NT2/D1 (cell line): ENCODE measurements at regions not wholly inside any gene's neighbourhood (a gene's known extent, or its start where the extent isn't known, plus 50 kb on each side); places are given as distances from the start of the nearest gene placed in this dataset.

Experiments used
- DNase-seq: peaks from one replicate; pipeline ENCODE4 v3.0.0-alpha.2; 2011; ENCODE audit warnings: low read depth, low spot score
- H3K27me3 ChIP-seq: 2 replicates; pipeline ENCODE4 v1.6.0; 2011; ENCODE audit warnings: mild to moderate bottlenecking; ENCODE audit not compliant: insufficient read length, insufficient read depth
- H3K36me3 ChIP-seq: 2 replicates; pipeline ENCODE4 v1.6.1; 2011; ENCODE audit warnings: mild to moderate bottlenecking, low read length, mixed read lengths; ENCODE audit not compliant: insufficient read depth, insufficient read length
- H3K4me1 ChIP-seq: 2 replicates; pipeline ENCODE4 v1.5.1; 2011; ENCODE audit not compliant: insufficient read depth, insufficient read length
- H3K4me3 ChIP-seq: 2 replicates; pipeline ENCODE4 v1.5.1; 2011; ENCODE audit warnings: low read depth; ENCODE audit not compliant: insufficient read length
- H3K9ac ChIP-seq: 2 replicates; pipeline ENCODE4 v1.6.0; 2011; ENCODE audit warnings: low read depth; ENCODE audit not compliant: insufficient read length
- H3K9me3 ChIP-seq: 2 replicates; pipeline ENCODE4 v1.5.1; 2011; ENCODE audit warnings: mild to moderate bottlenecking, low read length; ENCODE audit not compliant: insufficient read depth
- SUZ12 ChIP-seq: IDR thresholded peaks from 2 replicates; pipeline ENCODE4 v1.6.1; 2011; ENCODE audit not compliant: insufficient read length, insufficient read depth; ENCODE audit errors: extremely low read depth
- YY1 ChIP-seq: IDR thresholded peaks from 2 replicates; pipeline ENCODE4 v1.6.1; 2011; ENCODE audit not compliant: insufficient read length, insufficient read depth
- ZNF274 ChIP-seq: IDR thresholded peaks from 2 replicates; pipeline ENCODE4 v1.6.1; 2011; ENCODE audit warnings: mild to moderate bottlenecking, low read depth, low read length

GRCh38 chr20:56897318-56897957 lies 268.3 kb downstream of the TFAP2C start:
- H3K9me3 ChIP-seq = peaks cover 9% of the 10 kb centered on the region; the same call in 1 of the 2 replicates
- no peaks in the 10 kb centered on the region for H3K36me3 ChIP-seq
- no peaks in the 10 kb centered on the region for H3K27me3 ChIP-seq
- TF ChIP-seq YY1 (no peak), SUZ12 (no peak)
- H3K9ac ChIP-seq = no peak overlapping the region
- peaks cover 6% of the 10 kb centered on the region for H3K4me1 ChIP-seq
- H3K4me3 ChIP-seq = no peak overlapping the region
- peak; percentile 67 for DNase-seq

GRCh38 chr20:56897958-56898349 lies 268.8 kb downstream of the TFAP2C start:
- no peak overlapping the region for H3K9ac ChIP-seq
- H3K4me1 ChIP-seq = peaks cover 6% of the 10 kb centered on the region
- TF ChIP-seq SUZ12 (no peak), ZNF274 (no peak), YY1 (no peak)
- no peaks in the 10 kb centered on the region for H3K27me3 ChIP-seq
- no peaks in the 10 kb centered on the region for H3K36me3 ChIP-seq
- peak; percentile 44 for DNase-seq
- peaks cover 9% of the 10 kb centered on the region; the same call in 1 of the 2 replicates for H3K9me3 ChIP-seq
- H3K4me3 ChIP-seq = no peak overlapping the region

- Histone ChIP-seq H3K4me1 (peaks cover 4% of the 10 kb centered on the region), H3K9me3 (peaks cover 9% of the 10 kb centered on the region; the same call in 1 of the 2 replicates), H3K36me3 (no peaks in the 10 kb centered on the region), H3K9ac (no peak overlapping the region), H3K27me3 (peaks cover 3% of the 10 kb centered on the region), H3K4me3 (no peak overlapping the region)
- no peak for DNase-seq
- no peak for TF ChIP-seq YY1
- no peak for TF ChIP-seq ZNF274
- no peak for TF ChIP-seq SUZ12
Measured at GRCh38 chr20:56899506-56899905, 270.4 kb downstream of the TFAP2C start.

GRCh38 chr20:56900252-56900651 lies 271.1 kb downstream of the TFAP2C start:
- Histone ChIP-seq H3K4me1 (peaks cover 4% of the 10 kb centered on the region), H3K36me3 (no peaks in the 10 kb centered on the region), H3K9ac (no peak overlapping the region), H3K4me3 (no peak overlapping the region), H3K9me3 (peaks cover 9% of the 10 kb centered on the region; the same call in 1 of the 2 replicates), H3K27me3 (peaks cover 3% of the 10 kb centered on the region)
- DNase-seq = no peak
- TF ChIP-seq YY1 = no peak
- no peak for TF ChIP-seq SUZ12

- TF ChIP-seq SUZ12 (no peak), YY1 (no peak), ZNF274 (no peak)
- Histone ChIP-seq H3K4me3 (no peak overlapping the region), H3K27me3 (peaks cover 3% of the 10 kb centered on the region), H3K9ac (no peak overlapping the region), H3K4me1 (peaks cover 2% of the 10 kb centered on the region), H3K9me3 (peaks cover 9% of the 10 kb centered on the region; the same call in 1 of the 2 replicates), H3K36me3 (no peaks in the 10 kb centered on the region)
- DNase-seq = no peak
Measured at GRCh38 chr20:56903421-56903820, 274.3 kb downstream of the TFAP2C start.

- Histone ChIP-seq H3K9ac (no peak overlapping the region), H3K27me3 (peaks cover 3% of the 10 kb centered on the region), H3K4me1 (peaks cover 2% of the 10 kb centered on the region), H3K9me3 (peaks cover 9% of the 10 kb centered on the region; the same call in 1 of the 2 replicates), H3K36me3 (no peaks in the 10 kb centered on the region), H3K4me3 (no peak overlapping the region)
- TF ChIP-seq SUZ12 = no peak
- TF ChIP-seq ZNF274 = no peak
- no peak for TF ChIP-seq YY1
- DNase-seq = no peak
Measured at GRCh38 chr20:56903858-56904257, 274.8 kb downstream of the TFAP2C start.

GRCh38 chr20:56909918-56910714 lies 281.0 kb downstream of the TFAP2C start:
- no peak overlapping the region for H3K4me3 ChIP-seq
- no peak for DNase-seq
- peaks cover 2% of the 10 kb centered on the region for H3K4me1 ChIP-seq
- H3K9me3 ChIP-seq = no peaks in the 10 kb centered on the region
- H3K36me3 ChIP-seq = no peaks in the 10 kb centered on the region
- no peak overlapping the region for H3K9ac ChIP-seq
- H3K27me3 ChIP-seq = no peaks in the 10 kb centered on the region
- TF ChIP-seq SUZ12 (no peak), YY1 (no peak), ZNF274 (no peak)
